IPS DF 4.7 (cell line): ENCODE measurements at regions not wholly inside any gene's neighbourhood (a gene's known extent, or its start where the extent isn't known, plus 50 kb on each side); places are given as distances from the start of the nearest gene placed in this dataset.

ENCODE experiments used
- DNase-seq: peaks from one replicate; pipeline ENCODE4 v3.0.0-alpha.2; 2013; ENCODE audit warnings: low spot score; ENCODE audit errors: extremely low read depth

DNA sequence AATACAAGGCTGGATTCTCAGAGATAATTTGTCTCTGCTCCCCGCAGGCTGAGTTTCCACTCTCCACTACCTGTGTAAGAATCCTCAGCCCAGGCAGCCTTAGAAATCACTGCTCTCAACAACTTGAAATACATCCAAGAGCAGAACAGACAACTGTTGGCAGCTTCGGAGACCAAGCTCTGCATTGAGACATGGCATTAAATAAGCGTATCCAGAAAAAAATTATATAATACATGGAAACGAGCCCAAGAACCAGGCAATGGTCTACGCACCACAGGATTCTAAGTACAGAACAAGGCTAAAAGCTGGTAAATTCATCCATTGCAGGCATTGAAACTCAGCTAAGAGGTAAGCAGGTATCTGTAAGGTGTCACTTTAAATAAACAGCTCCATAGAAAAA is 165.5 kb upstream of the DIO3 start:
- no peak for DNase-seq

GRCh38 chr14:101397206-101397605 is 164.1 kb upstream of the DIO3 start:
- no peak for DNase-seq

DNA sequence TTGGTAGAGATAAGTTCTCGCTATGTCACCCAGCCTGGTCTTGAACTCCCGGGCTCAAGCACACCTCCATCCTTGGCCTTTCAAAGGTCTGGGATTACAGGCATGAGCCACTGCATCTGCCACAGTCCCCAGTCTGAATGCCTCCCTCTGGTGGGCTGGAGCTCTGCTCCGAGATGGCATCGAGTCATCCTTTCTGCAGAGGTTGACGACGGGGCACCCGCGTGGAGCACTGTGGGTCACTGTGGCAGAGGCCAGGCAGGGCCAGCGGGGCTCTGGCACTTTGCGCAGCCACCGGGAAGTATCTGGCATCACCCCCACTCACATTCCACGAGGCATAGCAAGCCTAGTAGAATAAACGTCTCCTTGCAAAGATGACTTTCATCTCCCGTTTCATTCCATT is 163.3 kb upstream of the DIO3 start:
- no peak for DNase-seq

DNA sequence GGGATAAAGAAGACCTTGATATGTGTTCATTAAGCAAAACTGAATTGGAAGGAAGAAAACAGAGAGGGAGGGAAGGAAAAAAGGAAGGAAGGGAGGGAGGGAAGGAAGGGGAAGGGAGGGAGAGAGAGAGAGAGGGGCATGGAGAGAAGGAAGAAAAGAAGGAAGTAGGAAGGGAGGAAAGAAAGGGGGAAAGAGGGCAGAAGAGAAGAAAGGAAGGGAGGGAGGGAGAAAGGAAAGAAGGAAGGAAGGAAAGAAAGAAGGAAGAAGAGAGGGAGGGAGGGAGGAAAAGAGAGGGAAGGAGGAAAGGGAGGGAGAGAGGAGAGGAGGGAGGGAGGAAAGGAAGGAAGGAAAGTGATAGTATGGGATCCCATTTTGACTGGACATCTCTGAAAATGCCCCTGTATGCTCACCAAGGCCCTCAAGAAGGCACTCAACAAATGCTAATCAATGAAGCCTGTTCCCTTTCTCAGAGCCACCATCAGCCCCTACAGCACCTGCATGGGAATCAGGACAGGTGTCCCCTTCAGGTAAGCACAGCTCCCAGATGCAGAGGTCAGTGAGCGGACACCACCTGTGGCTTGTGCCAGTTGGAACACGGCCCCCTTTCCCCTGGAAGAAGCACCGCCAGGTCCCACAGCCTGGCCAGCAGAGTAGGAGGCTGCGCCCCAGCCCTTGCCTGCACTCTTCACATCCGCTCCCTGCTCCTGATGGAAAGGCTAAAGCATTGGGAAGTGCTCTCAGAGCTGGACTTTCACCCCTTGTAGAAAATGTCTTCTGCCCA is 161.4 kb upstream of the DIO3 start:
- no peak for DNase-seq

DNA sequence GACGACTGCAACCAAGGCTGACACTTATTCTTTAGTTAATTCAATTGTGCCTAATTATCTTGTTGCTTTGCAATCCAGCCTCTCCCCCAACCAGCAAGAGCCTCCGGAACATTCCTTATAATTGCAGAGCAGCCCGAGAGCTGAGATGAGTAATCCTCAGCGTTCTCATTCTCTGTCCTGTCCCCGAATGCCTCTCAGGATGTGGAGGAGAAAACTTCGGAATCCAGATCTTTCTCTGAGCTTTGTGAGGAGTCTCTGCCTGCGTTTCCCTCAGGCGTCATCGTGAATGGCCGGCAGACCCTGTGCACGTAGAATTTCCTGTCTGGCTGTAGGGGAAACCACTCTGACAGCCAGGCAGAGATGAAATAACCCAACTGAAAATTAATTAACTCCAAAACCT is 160.5 kb upstream of the DIO3 start:
- DNase-seq: no peak

DNA sequence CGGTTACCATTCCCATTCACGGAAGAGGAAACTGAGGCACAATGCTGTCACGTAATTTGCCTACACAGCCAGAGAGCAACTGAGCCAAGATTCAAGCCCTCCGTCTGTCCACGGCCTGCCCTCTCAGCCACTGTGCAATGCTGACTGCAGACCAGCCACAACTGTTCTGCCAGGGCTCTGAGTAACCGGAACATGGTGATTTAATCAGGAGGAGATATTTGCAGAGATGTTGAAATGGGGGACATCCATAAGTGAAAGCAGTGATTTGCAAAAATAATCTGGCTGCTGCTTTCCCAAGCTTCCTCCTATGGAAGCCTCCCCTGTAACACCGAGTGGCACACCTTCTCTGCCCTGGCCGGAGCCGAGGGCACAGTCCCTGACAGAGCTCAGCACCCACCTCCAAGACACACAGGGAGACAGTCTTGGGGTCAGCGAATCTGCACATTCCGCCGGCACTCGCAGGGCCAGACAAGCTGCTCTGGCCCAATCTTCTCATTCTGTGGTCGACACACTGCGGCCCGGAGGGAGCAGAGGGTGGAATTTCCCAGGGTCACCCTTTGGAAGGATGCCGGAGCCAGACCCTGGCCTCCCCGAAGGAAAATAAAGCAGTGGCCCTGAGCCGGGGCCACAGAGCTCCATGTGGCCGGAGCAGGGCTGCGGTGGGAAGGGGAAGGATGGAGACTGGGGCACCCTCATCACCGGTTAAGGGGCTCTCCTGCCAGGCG is 158.2 kb upstream of the DIO3 start:
- DNase-seq: no peak

DNA sequence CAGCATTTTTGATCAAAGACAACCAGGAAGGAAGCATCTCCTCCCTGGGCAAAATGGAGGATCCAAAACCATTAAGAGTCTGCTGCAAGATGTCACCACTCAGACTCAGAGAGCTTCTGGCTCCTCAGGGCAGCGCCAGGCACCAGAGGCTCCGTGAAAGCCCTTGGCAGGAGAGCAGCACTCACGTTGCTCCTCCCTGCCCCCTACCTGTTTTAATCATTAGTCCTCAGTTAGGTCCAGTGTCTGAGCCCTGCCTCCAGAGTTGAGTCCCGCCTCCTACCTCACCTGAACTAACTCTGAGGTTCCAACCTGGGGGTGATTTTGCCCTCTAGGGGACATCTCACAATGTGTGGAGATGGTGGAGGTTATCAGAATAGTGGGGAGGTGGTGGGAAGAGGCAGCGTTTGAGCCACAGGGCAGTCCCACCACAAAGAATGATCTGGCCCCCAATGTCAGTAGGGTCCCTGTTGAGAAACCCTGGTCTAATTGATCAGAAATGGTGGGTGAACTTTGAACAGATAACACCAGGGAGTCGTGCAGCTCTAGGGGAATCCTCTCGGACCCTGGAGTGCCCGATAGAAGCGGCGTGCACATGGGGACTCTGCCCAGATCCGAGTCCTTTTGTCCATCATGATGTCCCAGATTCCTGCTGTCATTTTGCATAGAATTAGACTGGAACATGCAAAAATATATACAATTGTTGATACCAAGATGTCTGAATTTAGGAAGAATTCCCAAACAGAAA is 156.7 kb upstream of the DIO3 start:
- peak; percentile 3 for DNase-seq

DNA sequence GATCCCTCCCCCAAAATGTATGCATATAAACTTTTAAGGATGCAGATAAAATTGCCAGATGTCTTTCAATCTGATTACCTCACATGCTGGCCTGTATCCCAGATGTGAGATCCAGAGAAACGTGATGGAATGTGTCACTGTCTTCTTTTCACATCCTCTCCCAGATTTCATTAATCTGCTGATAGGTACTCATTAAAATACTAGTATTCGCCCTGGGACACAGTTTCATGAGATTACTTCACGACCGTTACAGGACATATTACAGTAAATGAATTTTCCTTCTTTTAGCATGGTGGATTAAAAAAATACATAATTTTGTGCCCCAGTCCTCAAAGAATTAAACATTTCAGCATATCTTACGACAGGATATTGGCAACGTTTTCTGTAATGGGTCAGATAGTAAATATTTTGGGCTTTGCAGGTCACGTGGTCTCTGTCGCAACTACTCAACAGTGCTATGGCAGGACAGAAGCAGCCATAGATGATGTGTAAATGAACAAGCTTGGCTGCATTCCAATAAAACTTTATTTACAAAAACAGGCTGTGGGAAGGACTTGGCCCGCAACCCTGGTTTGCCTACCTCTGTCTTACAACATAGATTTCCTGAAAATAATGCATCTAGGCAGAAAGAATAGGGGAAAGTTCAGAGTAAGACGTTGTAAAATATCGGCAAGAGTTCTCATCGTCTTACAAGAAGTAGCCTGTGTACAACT is 156.0 kb upstream of the DIO3 start:
- DNase-seq: no peak

DNA sequence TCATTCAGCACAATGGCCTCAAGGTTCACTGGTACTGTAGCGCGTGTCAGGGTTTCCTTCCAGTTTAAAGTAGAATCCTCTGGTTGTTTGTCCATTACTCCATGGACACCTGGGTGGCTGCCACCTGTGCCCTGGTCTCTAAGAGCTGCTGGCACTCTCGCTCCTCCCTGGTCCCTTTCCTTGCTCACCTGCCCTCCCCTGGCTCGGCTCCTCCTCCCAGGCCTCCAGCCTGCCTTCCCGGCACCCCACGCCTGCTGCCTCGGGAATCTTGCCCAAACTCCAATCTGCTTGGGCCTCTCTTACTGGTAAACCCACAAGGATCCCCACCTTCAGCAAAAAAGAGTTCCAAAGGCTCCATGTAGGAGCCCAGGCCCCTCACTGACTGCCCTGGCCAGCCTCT is 154.4 kb upstream of the DIO3 start:
- no peak for DNase-seq

DNA sequence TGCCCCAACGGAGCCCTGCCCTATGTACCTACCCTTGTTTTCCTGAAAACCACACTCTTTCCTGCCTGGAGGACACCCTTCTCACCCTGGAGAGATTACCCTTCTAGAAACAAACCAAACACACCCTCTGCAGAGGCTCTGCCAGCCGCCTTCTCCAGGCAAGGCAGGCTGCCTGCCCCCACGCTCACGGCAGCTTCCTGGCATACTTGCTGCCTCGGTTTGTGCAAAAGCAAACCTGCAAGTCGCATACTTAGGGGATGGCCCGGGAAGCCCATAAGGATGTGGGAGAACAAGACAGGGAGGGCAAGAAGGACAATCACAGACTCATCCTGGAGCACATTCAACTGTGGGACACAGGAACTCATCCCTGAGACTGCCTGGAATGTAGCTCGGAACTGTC is 154.0 kb upstream of the DIO3 start:
- DNase-seq: no peak

DNA sequence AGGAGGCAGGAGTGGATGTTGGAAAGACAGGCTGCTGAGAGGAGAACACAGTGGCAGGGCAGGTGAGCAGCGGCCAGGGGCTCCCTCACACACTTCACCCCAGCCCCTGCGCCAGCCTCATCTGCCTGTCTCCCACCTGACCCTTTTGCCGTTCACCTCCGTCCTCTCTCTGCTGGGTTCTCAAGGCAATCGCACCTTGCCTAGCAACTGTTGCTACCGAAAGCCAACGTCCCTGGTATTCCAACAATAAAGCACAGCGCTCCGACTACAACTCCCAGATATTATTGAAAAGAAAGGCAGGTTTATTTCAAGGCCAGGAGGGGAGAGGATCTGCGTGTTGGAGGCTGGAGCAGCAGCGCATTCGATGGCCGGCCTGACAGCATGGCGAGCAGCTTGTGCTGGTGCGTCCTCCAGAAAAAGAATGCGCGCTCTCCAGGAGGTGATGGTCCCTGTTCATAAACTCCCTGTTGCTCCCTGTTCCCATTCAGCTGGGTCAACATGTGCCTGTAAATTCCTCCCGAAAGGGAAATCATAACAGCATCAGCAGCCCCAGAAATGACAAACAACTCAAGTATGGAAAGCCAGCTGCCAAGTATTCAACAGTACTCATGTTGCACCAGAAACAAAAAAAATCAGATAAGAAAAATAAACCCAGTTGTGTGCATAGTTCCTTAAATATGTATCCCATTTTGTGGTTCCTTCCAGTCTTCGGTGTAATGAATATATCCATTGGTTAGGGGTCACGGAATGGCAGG is 153.0 kb upstream of the DIO3 start:
- DNase-seq: no peak

DNA sequence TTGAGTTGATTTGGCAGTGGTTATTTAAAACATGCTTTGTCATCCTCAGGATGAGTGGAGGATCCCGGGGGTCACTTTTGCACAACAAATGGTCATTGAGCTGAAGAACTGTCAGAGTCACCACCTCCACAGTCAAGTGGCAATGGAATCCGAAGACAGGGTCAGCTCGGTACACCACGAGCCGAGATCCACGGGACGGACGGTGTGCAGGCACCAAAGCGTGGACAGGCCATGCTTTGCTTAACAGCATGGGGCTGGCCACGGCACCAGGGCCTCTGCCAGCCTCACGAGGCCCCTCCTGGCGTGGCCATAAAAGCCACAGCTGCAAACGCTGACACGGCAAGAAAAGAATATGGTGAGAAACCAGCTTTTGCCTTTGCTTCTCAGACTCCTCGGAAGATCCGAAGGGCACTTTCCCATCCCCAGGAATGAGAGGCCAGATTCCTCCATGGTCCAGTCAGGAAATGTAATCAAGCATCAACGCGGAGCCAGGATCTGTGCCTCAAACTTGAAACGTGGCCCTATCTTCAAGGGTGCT is 152.2 kb upstream of the DIO3 start:
- DNase-seq: no peak

DNA sequence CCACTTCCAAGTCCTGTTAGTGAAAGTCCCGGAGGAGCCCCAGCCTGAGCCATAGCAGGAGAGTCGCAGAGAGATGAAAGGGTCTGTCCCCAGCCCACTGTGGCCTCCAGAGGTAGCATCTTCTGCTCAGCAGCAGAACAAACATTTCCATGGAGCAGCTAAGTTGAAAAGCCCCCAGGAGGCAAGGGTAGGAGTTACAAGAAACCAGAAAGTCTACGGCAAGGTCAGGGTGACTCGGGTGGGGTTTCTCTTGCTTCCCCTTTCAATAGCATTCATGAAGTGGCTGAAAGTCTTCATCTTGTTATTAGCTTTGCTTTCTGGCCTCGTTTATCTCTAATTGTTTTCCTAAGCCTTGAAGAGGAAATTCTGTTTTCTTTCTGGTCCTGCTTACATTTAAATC is 151.2 kb upstream of the DIO3 start:
- no peak for DNase-seq

- DNase-seq: no peak
Measured at GRCh38 chr14:101411151-101411550, 150.1 kb upstream of the DIO3 start.

- no peak for DNase-seq
Measured at GRCh38 chr14:101411779-101412178, 149.5 kb upstream of the DIO3 start.

- DNase-seq: no peak
Measured at GRCh38 chr14:101412739-101413138, 148.6 kb upstream of the DIO3 start.

GRCh38 chr14:101417434-101417833 is 143.9 kb upstream of the DIO3 start:
- DNase-seq: no peak

GRCh38 chr14:101418601-101419000 is 142.7 kb upstream of the DIO3 start:
- DNase-seq: no peak

GRCh38 chr14:101426466-101426865 is 134.8 kb upstream of the DIO3 start:
- no peak for DNase-seq

GRCh38 chr14:101428409-101428808 is 132.9 kb upstream of the DIO3 start:
- no peak for DNase-seq

DNA sequence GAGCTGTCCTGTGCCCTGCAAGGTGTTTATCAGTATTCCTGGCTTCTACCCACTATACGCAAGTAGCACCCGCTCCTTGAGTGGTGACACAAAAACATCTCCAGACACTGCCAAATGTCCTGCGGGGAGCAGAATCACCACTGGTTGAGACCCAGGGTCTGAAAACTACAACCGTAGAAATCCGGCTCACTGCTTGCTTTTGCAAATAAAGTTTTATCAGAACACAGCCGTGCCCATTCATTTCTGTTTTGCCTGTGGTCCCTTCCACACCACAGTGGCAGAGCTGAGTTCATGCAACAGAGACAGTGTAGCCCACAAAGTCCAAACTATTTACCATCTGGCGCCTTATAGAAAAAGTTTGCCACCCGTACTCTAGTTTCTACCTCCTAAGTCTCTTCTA is 125.7 kb upstream of the DIO3 start:
- no peak for DNase-seq
